Stimulated activated CD8-positive, alpha-beta memory T cell treated with anti-CD3 and anti-CD28 coated beads, Interleukin-4, amount 100 ng/mL, for 1 hour (primary cell): ENCODE measurements at regions not wholly inside any gene's neighbourhood (a gene's known extent, or its start where the extent isn't known, plus 50 kb on each side); places are given as distances from the start of the nearest gene placed in this dataset.

Source experiments
- DNase-seq, 2 donors: peaks; one replicate each; pipeline ENCODE4 v3.0.0-alpha.2; 2020; ENCODE audit warnings: low read depth in 2 of 2, low spot score in 1 of 2

- no peak for DNase-seq
These were observed 185.3 kb downstream of the BRD1 start for GRCh38 chr22:49642331-49642730.

- DNase-seq = no peak
These were observed 185.8 kb downstream of the BRD1 start for GRCh38 chr22:49641770-49642313.

- no peak for DNase-seq
These were observed 187.1 kb downstream of the BRD1 start for GRCh38 chr22:49640366-49641095.

- no peak for DNase-seq
These were observed 187.7 kb downstream of the BRD1 start for GRCh38 chr22:49639956-49640355.

- no peak for DNase-seq
These were observed 188.9 kb downstream of the BRD1 start for GRCh38 chr22:49638788-49639187.

GRCh38 chr22:49638001-49638400 lies 189.7 kb downstream of the BRD1 start:
- DNase-seq = no peak

GRCh38 chr22:49637255-49637760 lies 190.4 kb downstream of the BRD1 start:
- no peak for DNase-seq

GRCh38 chr22:49636649-49637048 lies 191.0 kb downstream of the BRD1 start:
- no peak for DNase-seq

GRCh38 chr22:49636214-49636613 lies 191.5 kb downstream of the BRD1 start:
- DNase-seq = no peak

- DNase-seq = no peak
These were observed 193.5 kb downstream of the BRD1 start for GRCh38 chr22:49634006-49634772.

GRCh38 chr22:49633010-49633324 lies 194.7 kb downstream of the BRD1 start:
- no peak for DNase-seq

GRCh38 chr22:49632199-49633009 lies 195.3 kb downstream of the BRD1 start:
- DNase-seq = no peak

GRCh38 chr22:49630448-49630946 lies 197.2 kb downstream of the BRD1 start:
- DNase-seq = no peak

GRCh38 chr22:49629586-49630447 lies 197.9 kb downstream of the BRD1 start:
- DNase-seq = no peak

GRCh38 chr22:49629261-49629570 lies 198.5 kb downstream of the BRD1 start:
- no peak for DNase-seq

- no peak for DNase-seq
These were observed 199.0 kb downstream of the BRD1 start for GRCh38 chr22:49628391-49629260.

GRCh38 chr22:49627217-49628181 lies 200.2 kb downstream of the BRD1 start:
- DNase-seq = no peak
